HG03103 (cell line): ENCODE measurements at regions not wholly inside any gene's neighbourhood (a gene's known extent, or its start where the extent isn't known, plus 50 kb on each side); places are given as distances from the start of the nearest gene placed in this dataset.

Experiments used
- ATAC-seq: cut with Tn5 transposase; IDR thresholded peaks from one replicate; pipeline ENCODE4 v1.9.1; 2021; ENCODE audit warnings: low read depth; ENCODE audit not compliant: unreplicated experiment

- ATAC-seq: no peak
Observed at GRCh38 chr18:40553029-40553428, 1402.0 kb upstream of the PIK3C3 start.

GRCh38 chr18:40546875-40547274 lies 1408.2 kb upstream of the PIK3C3 start:
- no peak for ATAC-seq

- ATAC-seq: no peak
Observed at GRCh38 chr18:40534723-40535122, 1420.3 kb upstream of the PIK3C3 start.

GRCh38 chr18:40532046-40532445 lies 1423.0 kb upstream of the PIK3C3 start:
- no peak for ATAC-seq

- no peak for ATAC-seq
Observed at GRCh38 chr18:40531051-40531450, 1424.0 kb upstream of the PIK3C3 start.

- no peak for ATAC-seq
Observed at GRCh38 chr18:40529478-40529877, 1425.6 kb upstream of the PIK3C3 start.

- no peak for ATAC-seq
Observed at GRCh38 chr18:40524881-40525280, 1430.2 kb upstream of the PIK3C3 start.

- ATAC-seq: no peak
Observed at GRCh38 chr18:40523287-40523686, 1431.7 kb upstream of the PIK3C3 start.

GRCh38 chr18:40501026-40501425 lies 1454.0 kb upstream of the PIK3C3 start:
- ATAC-seq: no peak

- no peak for ATAC-seq
Observed at GRCh38 chr18:40494603-40495002, 1460.4 kb upstream of the PIK3C3 start.

GRCh38 chr18:40493316-40493715 lies 1461.7 kb upstream of the PIK3C3 start:
- no peak for ATAC-seq

GRCh38 chr18:40489301-40489700 lies 1465.7 kb upstream of the PIK3C3 start:
- ATAC-seq: no peak

GRCh38 chr18:40485318-40485717 lies 1469.7 kb upstream of the PIK3C3 start:
- ATAC-seq: no peak

- ATAC-seq: no peak
Observed at GRCh38 chr18:40473221-40474029, 1481.6 kb upstream of the PIK3C3 start.

GRCh38 chr18:40470723-40471122 lies 1484.3 kb upstream of the PIK3C3 start:
- no peak for ATAC-seq

GRCh38 chr18:40469851-40470250 lies 1485.2 kb upstream of the PIK3C3 start:
- ATAC-seq: no peak

GRCh38 chr18:40469316-40469715 lies 1485.7 kb upstream of the PIK3C3 start:
- no peak for ATAC-seq

GRCh38 chr18:40464032-40464431 lies 1491.0 kb upstream of the PIK3C3 start:
- ATAC-seq: no peak

GRCh38 chr18:40453903-40454302 lies 1501.1 kb upstream of the PIK3C3 start:
- ATAC-seq: no peak

GRCh38 chr18:40452599-40452998 lies 1502.4 kb upstream of the PIK3C3 start:
- ATAC-seq: no peak

- no peak for ATAC-seq
Observed at GRCh38 chr18:40450751-40451150, 1504.3 kb upstream of the PIK3C3 start.

GRCh38 chr18:40447820-40448219 lies 1507.2 kb upstream of the PIK3C3 start:
- ATAC-seq: no peak

- ATAC-seq: no peak
Observed at GRCh38 chr18:40440088-40440487, 1514.9 kb upstream of the PIK3C3 start.
